H1 (cell line): ENCODE measurements at regions not wholly inside any gene's neighbourhood (a gene's known extent, or its start where the extent isn't known, plus 50 kb on each side); places are given as distances from the start of the nearest gene placed in this dataset.

Experiments used
- CTCF ChIA-PET: fragments of 300-600 bp; sonication (Branson Sonifier 250); formaldehyde crosslinking; loops from one replicate; lab custom pipeline; 2021; ENCODE audit not compliant: partially characterized antibody; lab: Charles Lee
- POLR2A ChIA-PET: fragments of 300-600 bp; sonication (Branson Sonifier 250); formaldehyde crosslinking; loops from one replicate; lab custom pipeline; 2021; ENCODE audit warnings: inconsistent platforms; ENCODE audit not compliant: partially characterized antibody; lab: Charles Lee
- DNase-seq, 2 experiments: peaks; one replicate each; pipeline versions ENCODE4 v3.0.0 to v3.0.0-alpha.2; 2010 to 2022; ENCODE audit warnings: low spot score in 2 of 2, low read depth in 1 of 2, mixed read lengths in 1 of 2
- FAIRE-seq: peaks from 2 replicates; lab custom pipeline; 2011; peaks lifted over from hg19 to GRCh38; lab: Jason Lieb, UNC
- H2AFZ ChIP-seq: 2 replicates; pipeline ENCODE4 v1.8.1; 2012; ENCODE audit warnings: low read length, inconsistent platforms
- H2AK5ac ChIP-seq: 2 replicates; pipeline ENCODE4 v1.6.1; 2013; ENCODE audit warnings: low read depth, low read length
- H2BK120ac ChIP-seq: replicated peaks from 2 replicates; pipeline ENCODE3; 2013; ENCODE audit warnings: low read depth, low read length, inconsistent platforms
- H2BK12ac ChIP-seq: 2 replicates; pipeline ENCODE4 v1.6.1; 2013; ENCODE audit warnings: low read depth, low read length
- H2BK15ac ChIP-seq: 2 replicates; pipeline ENCODE4 v1.6.1; 2013; ENCODE audit warnings: low read length
- H2BK20ac ChIP-seq: 2 replicates; pipeline ENCODE4 v1.6.1; 2013; ENCODE audit warnings: low read length
- H2BK5ac ChIP-seq: 2 replicates; pipeline ENCODE4 v1.6.1; 2013; ENCODE audit warnings: low read depth, low read length
- H3K14ac ChIP-seq: 2 replicates; pipeline ENCODE4 v1.6.1; 2013; ENCODE audit warnings: inconsistent platforms; ENCODE audit not compliant: insufficient read length
- H3K18ac ChIP-seq: 2 replicates; pipeline ENCODE4 v1.6.1; 2013; ENCODE audit warnings: low read length; ENCODE audit errors: extremely low read depth
- H3K23ac ChIP-seq: 2 replicates; pipeline ENCODE4 v1.6.1; 2013; ENCODE audit warnings: inconsistent platforms; ENCODE audit not compliant: insufficient read length
- H3K23me2 ChIP-seq: 2 replicates; pipeline ENCODE4 v1.6.1; 2013; ENCODE audit warnings: low read depth, low read length
- H3K27ac ChIP-seq: 2 replicates; pipeline ENCODE4 v1.6.1; 2011; ENCODE audit warnings: low read depth, low read length, inconsistent platforms
- H3K27me3 ChIP-seq, 4 experiments: replicated peaks in 1 of 4; 1 replicate in 1 of 4; 2 replicates in 3 of 4; pipeline versions ENCODE4 v1.6.1 to v1.8.1; 2011 to 2013; ENCODE audit warnings: low read length in 3 of 4, mild to moderate bottlenecking in 3 of 4, inconsistent platforms in 2 of 4, mixed read lengths in 2 of 4, moderate library complexity in 1 of 4; ENCODE audit not compliant: control insufficient read depth in 3 of 4, insufficient read depth in 3 of 4; ENCODE audit errors: extremely low read depth in 1 of 4
- H3K36me3 ChIP-seq, 4 experiments: 2 replicates each; pipeline versions ENCODE4 v1.6.1 to v1.8.1; 2011 to 2013; ENCODE audit warnings: mild to moderate bottlenecking in 4 of 4, low read length in 3 of 4, moderate library complexity in 2 of 4, control low read depth in 1 of 4, inconsistent platforms in 1 of 4; ENCODE audit not compliant: insufficient read depth in 4 of 4, control insufficient read depth in 2 of 4
- H3K4ac ChIP-seq: replicated peaks from 2 replicates; pipeline ENCODE3; 2013; ENCODE audit warnings: low read length, low read depth, mixed read lengths, inconsistent platforms; ENCODE audit not compliant: insufficient read length
- H3K4me1 ChIP-seq, 4 experiments: replicated peaks in 1 of 4; 1 replicate in 1 of 4; 2 replicates in 3 of 4; pipeline versions ENCODE4 v1.6.1 to v1.8.1; 2011 to 2013; ENCODE audit warnings: low read length in 3 of 4, inconsistent platforms in 2 of 4, mixed read lengths in 1 of 4; ENCODE audit not compliant: insufficient read depth in 4 of 4, control insufficient read depth in 3 of 4
- H3K4me2 ChIP-seq, 2 experiments: 2 replicates each; pipeline versions ENCODE4 v1.6.1 to v1.8.1; 2011 to 2013; ENCODE audit warnings: low read depth in 2 of 2, low read length in 2 of 2, control low read depth in 1 of 2, inconsistent platforms in 1 of 2, mild to moderate bottlenecking in 1 of 2; ENCODE audit not compliant: insufficient read depth in 1 of 2
- H3K4me3 ChIP-seq, 4 experiments: fragments of 200-600, 300-600 bp in 1 of 4; sonication (generic), shearing (Covaris generic), sonication (Bioruptor Twin) in 1 of 4; 2 replicates each; pipeline versions ENCODE4 v1.5.1 to v1.8.1; 2011 to 2016; ENCODE audit warnings: low read length in 4 of 4, low read depth in 3 of 4, control low read depth in 2 of 4, inconsistent platforms in 2 of 4, mild to moderate bottlenecking in 2 of 4, mixed read lengths in 1 of 4, moderate library complexity in 1 of 4; ENCODE audit not compliant: insufficient read depth in 2 of 4; ENCODE audit errors: extremely low read depth in 1 of 4
- H3K56ac ChIP-seq: replicated peaks from 2 replicates; pipeline ENCODE3; 2013; ENCODE audit warnings: low read depth, mild to moderate bottlenecking, mixed read lengths, low read length, inconsistent platforms; ENCODE audit not compliant: insufficient read length
- H3K79me1 ChIP-seq: 2 replicates; pipeline ENCODE4 v1.6.1; 2013; ENCODE audit warnings: low read depth, low read length, control low read depth
- H3K79me2 ChIP-seq, 2 experiments: 2 replicates each; pipeline versions ENCODE4 v1.6.1 to v1.8.1; 2012 to 2013; ENCODE audit warnings: low read length in 2 of 2, mild to moderate bottlenecking in 2 of 2, inconsistent platforms in 1 of 2; ENCODE audit not compliant: insufficient read depth in 2 of 2, control insufficient read depth in 1 of 2
- H3K9ac ChIP-seq, 4 experiments: replicated peaks in 1 of 4; 1 replicate in 1 of 4; 2 replicates in 3 of 4; pipeline versions ENCODE4 v1.6.1 to v1.8.1; 2011 to 2013; ENCODE audit warnings: low read depth in 3 of 4, low read length in 3 of 4, control low read depth in 2 of 4, mild to moderate bottlenecking in 2 of 4, moderate library complexity in 2 of 4, inconsistent platforms in 1 of 4; ENCODE audit errors: extremely low read depth in 1 of 4
- H3K9me3 ChIP-seq, 2 experiments: 2 replicates each; pipeline versions ENCODE4 v1.6.1 to v1.8.1; 2012 to 2013; ENCODE audit warnings: mild to moderate bottlenecking in 2 of 2, moderate library complexity in 2 of 2, control low read depth in 1 of 2, inconsistent platforms in 1 of 2, low read depth in 1 of 2, low read length in 1 of 2, mixed read lengths in 1 of 2; ENCODE audit not compliant: insufficient read depth in 2 of 2
- H4K20me1 ChIP-seq, 2 experiments: replicated peaks in 1 of 2; 2 replicates each; pipeline versions ENCODE3 to v1.8.1; 2011 to 2013; ENCODE audit warnings: inconsistent platforms in 2 of 2, low read length in 2 of 2, mild to moderate bottlenecking in 1 of 2; ENCODE audit not compliant: insufficient read depth in 2 of 2, control insufficient read depth in 1 of 2
- H4K5ac ChIP-seq: 2 replicates; pipeline ENCODE4 v1.6.1; 2013; ENCODE audit warnings: low read length, low read depth, mixed read lengths, inconsistent platforms; ENCODE audit not compliant: insufficient read length
- H4K8ac ChIP-seq: 2 replicates; pipeline ENCODE4 v1.8.0; 2013; ENCODE audit warnings: mild to moderate bottlenecking, moderate library complexity, low read length, inconsistent platforms; ENCODE audit not compliant: insufficient read depth; ENCODE audit errors: extremely low read depth
- H4K91ac ChIP-seq: replicated peaks from 2 replicates; pipeline ENCODE3; 2013; ENCODE audit warnings: low read length, mixed read lengths, inconsistent platforms; ENCODE audit not compliant: insufficient read length
- RAD21 ChIP-seq, 2 experiments: IDR thresholded peaks in 1 of 2; conservative IDR thresholded peaks in 1 of 2; 2 replicates each; pipeline ENCODE4 v1.6.1; 2011; ENCODE audit warnings: low read depth in 2 of 2, low read length in 2 of 2, improper control_type of control experiment in 1 of 2, inconsistent platforms in 1 of 2, mild to moderate bottlenecking in 1 of 2, moderate library complexity in 1 of 2
- SAP30 ChIP-seq: fragments of 300-600 bp; sonication (generic); IDR thresholded peaks from 2 replicates; pipeline ENCODE4 v1.7.1; 2012; ENCODE audit warnings: low read length, moderate library complexity, mild to moderate bottlenecking, inconsistent platforms; ENCODE audit not compliant: insufficient read depth, insufficient replicate concordance
- WGBS, 2 experiments: shearing (Covaris generic) in 1 of 2; methylation state at CpG; one replicate each; pipeline versions ENCODE4 v1.1.6 to v1.1.7; 2013 to 2015; ENCODE audit warnings: low lambda C conversion rate in 2 of 2, mixed read lengths in 2 of 2, inconsistent platforms in 1 of 2, low coverage in 1 of 2, missing lambda C conversion rate in 1 of 2; ENCODE audit not compliant: insufficient replicate concordance in 2 of 2, insufficient coverage in 1 of 2, insufficient read length in 1 of 2; ENCODE audit errors: extremely low coverage in 1 of 2, missing lambda C conversion rate in 1 of 2; 5-methylcytosine and 5-hydroxymethylcytosine counted together
- TF ChIP-seq, protein P1 (sequence below), 3 experiments: IDR thresholded peaks; 1 replicate in 2 of 3; 2 replicates in 1 of 3; pipeline versions ENCODE4 v1.5.1 to v1.6.1; 2011; ENCODE audit warnings: low read length in 3 of 3, mild to moderate bottlenecking in 3 of 3, inconsistent platforms in 2 of 3, low read depth in 1 of 3, moderate library complexity in 1 of 3; ENCODE audit not compliant: insufficient read depth in 1 of 3; ENCODE audit errors: control extremely low read depth in 1 of 3

- no peak overlapping the region for H2AFZ ChIP-seq
- POLR2A ChIA-PET: interaction anchor here (1.2 kb wide), 1 partner anchor 278 kb away, joined by 3 read pairs; no protein-coding TSS in a partner anchor
These were observed 153.3 kb upstream of the RBMS1 start for GRCh38 chr2:160646684-160647444.

More at GRCh38 chr2:160646684-160647444, 153.3 kb upstream of the RBMS1 start:
- Histone ChIP-seq H4K91ac (no peak overlapping the region), H4K8ac (no peak overlapping the region; the same call in 1 of the 2 replicates), H2AK5ac (no peak overlapping the region), H2BK120ac (no peak overlapping the region), H3K79me2 (no peaks in the 10 kb centered on the region), H4K5ac (no peak overlapping the region), H3K14ac (no peak overlapping the region), H3K79me1 (no peaks in the 10 kb centered on the region), H3K18ac (no peak overlapping the region; the same call in 1 of the 2 replicates), H3K27ac (no peak overlapping the region), H2BK20ac (no peak overlapping the region), H3K4me2 (no peak overlapping the region), H2BK15ac (no peak overlapping the region), H3K4me3 (no peak overlapping the region), H3K23ac (no peak overlapping the region), H3K36me3 (no peaks in the 10 kb centered on the region), H3K23me2 (no peaks in the 10 kb centered on the region), H3K27me3 (no peaks in the 10 kb centered on the region), H3K4ac (no peak overlapping the region), H3K9ac (no peak overlapping the region), H3K4me1 (peaks cover 1 to 17% (median 4%) of the 10 kb centered on the region in 4 experiments; a peak in 4 of 7 replicates), H3K9me3 (no peaks in the 10 kb centered on the region), H2BK12ac (no peak overlapping the region), H2BK5ac (no peak overlapping the region), H3K56ac (no peak overlapping the region), H4K20me1 (no peaks in the 10 kb centered on the region)
- TF ChIP-seq, protein P1, sequence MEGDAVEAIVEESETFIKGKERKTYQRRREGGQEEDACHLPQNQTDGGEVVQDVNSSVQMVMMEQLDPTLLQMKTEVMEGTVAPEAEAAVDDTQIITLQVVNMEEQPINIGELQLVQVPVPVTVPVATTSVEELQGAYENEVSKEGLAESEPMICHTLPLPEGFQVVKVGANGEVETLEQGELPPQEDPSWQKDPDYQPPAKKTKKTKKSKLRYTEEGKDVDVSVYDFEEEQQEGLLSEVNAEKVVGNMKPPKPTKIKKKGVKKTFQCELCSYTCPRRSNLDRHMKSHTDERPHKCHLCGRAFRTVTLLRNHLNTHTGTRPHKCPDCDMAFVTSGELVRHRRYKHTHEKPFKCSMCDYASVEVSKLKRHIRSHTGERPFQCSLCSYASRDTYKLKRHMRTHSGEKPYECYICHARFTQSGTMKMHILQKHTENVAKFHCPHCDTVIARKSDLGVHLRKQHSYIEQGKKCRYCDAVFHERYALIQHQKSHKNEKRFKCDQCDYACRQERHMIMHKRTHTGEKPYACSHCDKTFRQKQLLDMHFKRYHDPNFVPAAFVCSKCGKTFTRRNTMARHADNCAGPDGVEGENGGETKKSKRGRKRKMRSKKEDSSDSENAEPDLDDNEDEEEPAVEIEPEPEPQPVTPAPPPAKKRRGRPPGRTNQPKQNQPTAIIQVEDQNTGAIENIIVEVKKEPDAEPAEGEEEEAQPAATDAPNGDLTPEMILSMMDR (IDR thresholded peaks at IDR 0.05; ENCODE audit: control extremely low read depth in 1 of 3, insufficient read depth in 1 of 3, low read depth in 1 of 3, low read length in 3 of 3): peak in 1 of 3 experiments; percentile 10; a peak in 1 of 4 replicates
- TF ChIP-seq SAP30 (no peak), RAD21 (IDR thresholded peaks at IDR 0.05 in 1 of 2, conservative IDR thresholded peaks at IDR 0.05 in 1 of 2; ENCODE audit: low read depth in 2 of 2, low read length in 2 of 2) (peak in 1 of 2 experiments; percentile 2; a peak in 2 of 4 replicates)
- CTCF ChIA-PET: interaction anchor here (0.7 to 1.5 kb wide), 8 partner anchors 8 to 348 kb away, joined by 3 to 5 read pairs (median 4); no protein-coding TSS in a partner anchor
- FAIRE-seq: no peak
- no peak for DNase-seq
- WGBS, 2 experiments: 63% methylated on average over 6 of the region's 6 CpGs; no CpG with 5 or more reads in 1 of the 2 experiments
